ENCODE measurements at regions not wholly inside any gene's neighbourhood (a gene's known extent, or its start where the extent isn't known, plus 50 kb on each side); places are given as distances from the start of the nearest gene placed in this dataset.

GRCh38 chr10:2895594-2896196 is 171.7 kb upstream of the PFKP start:
- Mint-ChIP-seq H3K27ac (no peak overlapping the region), H3K9me3 (no peaks in the 10 kb centered on the region), H3K4me1 (ENCODE audit: low read depth) (no peaks in the 10 kb centered on the region; the same call in 1 of the 2 replicates), H3K4me3 (no peak overlapping the region), H3K36me3 (ENCODE audit: low read depth) (no peaks in the 10 kb centered on the region), H3K27me3 (ENCODE audit: insufficient read depth) (peaks cover 26% of the 10 kb centered on the region)
- TF ChIP-seq CTCF (IDR thresholded peaks at IDR 0.05) = no peak
- DNase-seq = no peak

GRCh38 chr10:2893991-2894390 is 173.4 kb upstream of the PFKP start:
- Mint-ChIP-seq H3K27me3 (ENCODE audit: insufficient read depth) (peaks cover 22% of the 10 kb centered on the region), H3K36me3 (ENCODE audit: low read depth) (no peaks in the 10 kb centered on the region), H3K4me3 (no peak overlapping the region), H3K4me1 (ENCODE audit: low read depth) (no peaks in the 10 kb centered on the region; the same call in 1 of the 2 replicates), H3K9me3 (no peaks in the 10 kb centered on the region), H3K27ac (no peak overlapping the region)
- no peak for DNase-seq
- TF ChIP-seq CTCF (IDR thresholded peaks at IDR 0.05) = no peak

- no peak for TF ChIP-seq CTCF (IDR thresholded peaks at IDR 0.05)
- no peaks in the 10 kb centered on the region for H3K36me3 Mint-ChIP-seq (ENCODE audit: low read depth)
- H3K4me3 Mint-ChIP-seq = no peak overlapping the region
- no peaks in the 10 kb centered on the region for H3K9me3 Mint-ChIP-seq
- H3K27ac Mint-ChIP-seq = no peak overlapping the region
- H3K4me1 Mint-ChIP-seq (ENCODE audit: low read depth) = no peaks in the 10 kb centered on the region; the same call in 1 of the 2 replicates
- peaks cover 22% of the 10 kb centered on the region for H3K27me3 Mint-ChIP-seq (ENCODE audit: insufficient read depth)
- no peak for DNase-seq
Observed at GRCh38 chr10:2893158-2893845, 174.0 kb upstream of the PFKP start.

GRCh38 chr10:2891770-2892124 is 175.6 kb upstream of the PFKP start:
- no peak for TF ChIP-seq CTCF (IDR thresholded peaks at IDR 0.05)
- Mint-ChIP-seq H3K27me3 (ENCODE audit: insufficient read depth) (peaks cover 23% of the 10 kb centered on the region), H3K36me3 (ENCODE audit: low read depth) (no peaks in the 10 kb centered on the region)

GRCh38 chr10:2891073-2891769 is 176.1 kb upstream of the PFKP start:
- Mint-ChIP-seq H3K9me3 (no peaks in the 10 kb centered on the region), H3K4me1 (ENCODE audit: low read depth) (no peaks in the 10 kb centered on the region), H3K27ac (no peak overlapping the region), H3K27me3 (ENCODE audit: insufficient read depth) (peaks cover 24% of the 10 kb centered on the region), H3K36me3 (ENCODE audit: low read depth) (no peaks in the 10 kb centered on the region), H3K4me3 (no peak overlapping the region)
- DNase-seq = no peak
- no peak for TF ChIP-seq CTCF (IDR thresholded peaks at IDR 0.05)

More at GRCh38 chr10:2891770-2892124, 175.6 kb upstream of the PFKP start:
- H3K9me3 Mint-ChIP-seq = no peaks in the 10 kb centered on the region
- DNase-seq = no peak
- no peaks in the 10 kb centered on the region for H3K4me1 Mint-ChIP-seq (ENCODE audit: low read depth)
- no peak overlapping the region for H3K27ac Mint-ChIP-seq
- H3K4me3 Mint-ChIP-seq = no peak overlapping the region

Measured in HFFc6 (cell line).